22Rv1 (cell line): ENCODE measurements at regions not wholly inside any gene's neighbourhood (a gene's known extent, or its start where the extent isn't known, plus 50 kb on each side); places are given as distances from the start of the nearest gene placed in this dataset.

Source experiments
- CTCF ChIP-seq: fragments of 450-650 bp; IDR thresholded peaks from 2 replicates; pipeline ENCODE4 v1.5.1; 2017; ENCODE audit warnings: mild to moderate bottlenecking
- ZFX ChIP-seq: fragments of 450-650 bp; IDR thresholded peaks from 2 replicates; pipeline ENCODE4 v1.6.1; 2017; ENCODE audit warnings: antibody characterized with exemption, borderline replicate concordance

- TF ChIP-seq CTCF (no peak), ZFX (no peak)
These were observed 329.7 kb upstream of the TLE3 start for GRCh38 chr15:70427167-70428120.
